ENCODE measurements at regions not wholly inside any gene's neighbourhood (a gene's known extent, or its start where the extent isn't known, plus 50 kb on each side); places are given as distances from the start of the nearest gene placed in this dataset.

DNA sequence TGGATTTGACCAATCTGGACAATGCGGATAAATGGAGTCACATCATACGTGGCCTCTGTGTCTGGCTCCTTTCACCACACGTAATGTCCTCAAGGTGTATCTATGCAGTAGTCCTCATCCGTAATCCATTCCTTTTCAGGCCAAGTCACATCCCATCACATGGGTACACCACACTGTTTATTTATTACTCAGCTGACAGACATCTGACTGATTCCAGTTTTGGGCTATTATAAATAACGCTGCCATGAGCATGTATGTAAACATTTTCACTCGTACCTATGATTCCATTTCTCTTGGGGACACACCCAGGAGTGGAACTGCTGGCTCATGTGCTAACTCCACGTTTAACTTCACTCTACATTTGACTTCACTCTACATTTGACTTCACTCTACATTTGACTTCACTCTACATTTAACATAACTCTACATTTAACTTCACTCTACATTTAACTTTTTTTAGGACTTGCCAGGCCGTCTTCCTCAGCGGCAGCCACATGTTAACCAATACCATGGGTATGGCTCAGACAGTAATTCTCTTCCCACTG, 52.1 kb downstream of the SHANK2 start (continued):
- no peak for TF ChIP-seq YY1 (IDR thresholded peaks at IDR 0.05)
- no peak for TF ChIP-seq RXRA (IDR thresholded peaks at IDR 0.05)
- TF ChIP-seq GABPA (IDR thresholded peaks at IDR 0.05 in 1 of 2, conservative IDR thresholded peaks at IDR 0.05 in 1 of 2) = no peak
- TF ChIP-seq, protein P1, sequence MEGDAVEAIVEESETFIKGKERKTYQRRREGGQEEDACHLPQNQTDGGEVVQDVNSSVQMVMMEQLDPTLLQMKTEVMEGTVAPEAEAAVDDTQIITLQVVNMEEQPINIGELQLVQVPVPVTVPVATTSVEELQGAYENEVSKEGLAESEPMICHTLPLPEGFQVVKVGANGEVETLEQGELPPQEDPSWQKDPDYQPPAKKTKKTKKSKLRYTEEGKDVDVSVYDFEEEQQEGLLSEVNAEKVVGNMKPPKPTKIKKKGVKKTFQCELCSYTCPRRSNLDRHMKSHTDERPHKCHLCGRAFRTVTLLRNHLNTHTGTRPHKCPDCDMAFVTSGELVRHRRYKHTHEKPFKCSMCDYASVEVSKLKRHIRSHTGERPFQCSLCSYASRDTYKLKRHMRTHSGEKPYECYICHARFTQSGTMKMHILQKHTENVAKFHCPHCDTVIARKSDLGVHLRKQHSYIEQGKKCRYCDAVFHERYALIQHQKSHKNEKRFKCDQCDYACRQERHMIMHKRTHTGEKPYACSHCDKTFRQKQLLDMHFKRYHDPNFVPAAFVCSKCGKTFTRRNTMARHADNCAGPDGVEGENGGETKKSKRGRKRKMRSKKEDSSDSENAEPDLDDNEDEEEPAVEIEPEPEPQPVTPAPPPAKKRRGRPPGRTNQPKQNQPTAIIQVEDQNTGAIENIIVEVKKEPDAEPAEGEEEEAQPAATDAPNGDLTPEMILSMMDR (IDR thresholded peaks at IDR 0.05; ENCODE audit: low read depth, low read length, missing input control) = no peak
- no peak for TF ChIP-seq JUND (IDR thresholded peaks at IDR 0.05)

GRCh38 chr11:71199226-71199820, 53.1 kb downstream of the SHANK2 start:
- TF ChIP-seq, protein P2, sequence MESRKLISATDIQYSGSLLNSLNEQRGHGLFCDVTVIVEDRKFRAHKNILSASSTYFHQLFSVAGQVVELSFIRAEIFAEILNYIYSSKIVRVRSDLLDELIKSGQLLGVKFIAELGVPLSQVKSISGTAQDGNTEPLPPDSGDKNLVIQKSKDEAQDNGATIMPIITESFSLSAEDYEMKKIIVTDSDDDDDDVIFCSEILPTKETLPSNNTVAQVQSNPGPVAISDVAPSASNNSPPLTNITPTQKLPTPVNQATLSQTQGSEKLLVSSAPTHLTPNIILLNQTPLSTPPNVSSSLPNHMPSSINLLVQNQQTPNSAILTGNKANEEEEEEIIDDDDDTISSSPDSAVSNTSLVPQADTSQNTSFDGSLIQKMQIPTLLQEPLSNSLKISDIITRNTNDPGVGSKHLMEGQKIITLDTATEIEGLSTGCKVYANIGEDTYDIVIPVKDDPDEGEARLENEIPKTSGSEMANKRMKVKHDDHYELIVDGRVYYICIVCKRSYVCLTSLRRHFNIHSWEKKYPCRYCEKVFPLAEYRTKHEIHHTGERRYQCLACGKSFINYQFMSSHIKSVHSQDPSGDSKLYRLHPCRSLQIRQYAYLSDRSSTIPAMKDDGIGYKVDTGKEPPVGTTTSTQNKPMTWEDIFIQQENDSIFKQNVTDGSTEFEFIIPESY (IDR thresholded peaks at IDR 0.05) = no peak
- no peak for TF ChIP-seq NR2F2 (IDR thresholded peaks at IDR 0.05)
- no peak for TF ChIP-seq FOXA1 (IDR thresholded peaks at IDR 0.05)
- TF ChIP-seq HNF4A (conservative IDR thresholded peaks at IDR 0.05) = no peak
- no peak for TF ChIP-seq RXRA (IDR thresholded peaks at IDR 0.05)
- no peak for TF ChIP-seq JUND (IDR thresholded peaks at IDR 0.05)
- no peak for TF ChIP-seq YY1 (IDR thresholded peaks at IDR 0.05)
- H3K36me3 ChIP-seq (ENCODE audit: control insufficient read depth in 4 of 4, insufficient read depth in 3 of 4, low read depth in 1 of 4, low read length in 3 of 4) = no peaks in the 10 kb centered on the region
- no peaks in the 10 kb centered on the region for H3K27me3 ChIP-seq (ENCODE audit: control insufficient read depth in 4 of 4, insufficient read depth in 4 of 4, low read length in 3 of 4)
- H3K9ac ChIP-seq (ENCODE audit: low read depth in 1 of 2, low read length in 2 of 2) = no peak overlapping the region
- no peak overlapping the region for H3K27ac ChIP-seq (ENCODE audit: low read depth in 1 of 2, low read length in 2 of 2)
- peaks cover 7 to 27% (median 15%) of the 10 kb centered on the region in 4 donors for H3K4me1 ChIP-seq (ENCODE audit: control insufficient read depth in 4 of 4, insufficient read depth in 4 of 4, low read length in 3 of 4)
- H3K4me3 ChIP-seq (ENCODE audit: low read depth in 1 of 3, low read length in 3 of 3) = no peak overlapping the region
- no peaks in the 10 kb centered on the region for H3K9me3 ChIP-seq (ENCODE audit: control insufficient read depth in 4 of 4, low read length in 3 of 4)
- WGBS = 89% methylated on average over 20 of the region's 20 CpGs
- DNase-seq (ENCODE audit: low spot score) = no peak

GRCh38 chr11:71198823-71199165, 53.6 kb downstream of the SHANK2 start:
- Histone ChIP-seq H3K9ac (ENCODE audit: low read depth in 1 of 2, low read length in 2 of 2) (no peak overlapping the region), H3K9me3 (ENCODE audit: control insufficient read depth in 4 of 4, low read length in 3 of 4) (no peaks in the 10 kb centered on the region), H3K4me1 (ENCODE audit: control insufficient read depth in 4 of 4, insufficient read depth in 4 of 4, low read length in 3 of 4) (peaks cover 6 to 27% (median 17%) of the 10 kb centered on the region in 4 donors), H3K27me3 (ENCODE audit: control insufficient read depth in 4 of 4, insufficient read depth in 4 of 4, low read length in 3 of 4) (no peaks in the 10 kb centered on the region), H3K36me3 (ENCODE audit: control insufficient read depth in 4 of 4, insufficient read depth in 3 of 4, low read depth in 1 of 4, low read length in 3 of 4) (no peaks in the 10 kb centered on the region), H3K27ac (ENCODE audit: low read depth in 1 of 2, low read length in 2 of 2) (no peak overlapping the region), H3K4me3 (ENCODE audit: low read depth in 1 of 3, low read length in 3 of 3) (no peak overlapping the region)
- no peak for DNase-seq (ENCODE audit: low spot score)
- TF ChIP-seq FOXA2 (IDR thresholded peaks at IDR 0.05) = no peak
- no peak for TF ChIP-seq EGR1 (IDR thresholded peaks at IDR 0.05; ENCODE audit: low read depth in 2 of 2)
- no peak for TF ChIP-seq GABPA (IDR thresholded peaks at IDR 0.05 in 1 of 2, conservative IDR thresholded peaks at IDR 0.05 in 1 of 2)
- TF ChIP-seq YY1 (IDR thresholded peaks at IDR 0.05) = no peak
- no peak for TF ChIP-seq RAD21 (IDR thresholded peaks at IDR 0.05)
- TF ChIP-seq ATF3 (IDR thresholded peaks at IDR 0.05) = no peak
- no peak for TF ChIP-seq FOXA1 (IDR thresholded peaks at IDR 0.05)
- TF ChIP-seq SP1 (IDR thresholded peaks at IDR 0.05) = no peak
- no peak for TF ChIP-seq HNF4G (IDR thresholded peaks at IDR 0.05)
- no peak for TF ChIP-seq HNF4A (conservative IDR thresholded peaks at IDR 0.05)
- no peak for TF ChIP-seq MAX (IDR thresholded peaks at IDR 0.05)
- WGBS = 96% methylated on average over 11 of the region's 11 CpGs

Data from liver (tissue), 8 donors.